HepG2 (cell line): ENCODE measurements at regions not wholly inside any gene's neighbourhood (a gene's known extent, or its start where the extent isn't known, plus 50 kb on each side); places are given as distances from the start of the nearest gene placed in this dataset.
A peak's percentile ranks its signal among the peaks of the same experiment; 100 is the strongest.

Experiments
- ATF7-NPFF ChIP-seq: sonication (generic); formaldehyde crosslinking; IDR thresholded peaks from 2 replicates; pipeline ENCODE4 v1.8.1; 2023; ENCODE audit warnings: mild to moderate bottlenecking, low read depth, missing genetic modification reagents, moderate library complexity
- CCAR2 ChIP-seq: fragments of 200-400 bp; formaldehyde crosslinking; optimal IDR thresholded peaks from 2 replicates; pipeline ENCODE3; 2018; ENCODE audit warnings: low read depth, mild to moderate bottlenecking, low read length, moderate library complexity
- CHD2 ChIP-seq: IDR thresholded peaks from 2 replicates; pipeline ENCODE4 v1.6.1; 2011; ENCODE audit warnings: low read depth, low read length, improper control_type of control experiment
- HMGA1 ChIP-seq: sonication (generic); formaldehyde crosslinking; conservative IDR thresholded peaks from 2 replicates; pipeline ENCODE4 v1.4.0; 2020; ENCODE audit warnings: missing genetic modification reagents
- HNF4G ChIP-seq, 2 experiments: sonication (generic) in 1 of 2; formaldehyde crosslinking in 1 of 2; IDR thresholded peaks; 2 replicates each; pipeline versions ENCODE4 v1.4.0 to v1.6.1; 2011 to 2020; ENCODE audit warnings: borderline replicate concordance in 2 of 2, low read depth in 2 of 2, mild to moderate bottlenecking in 2 of 2, low read length in 1 of 2, missing genetic modification reagents in 1 of 2, moderate library complexity in 1 of 2
- MEF2D ChIP-seq: sonication (generic); formaldehyde crosslinking; IDR thresholded peaks from 2 replicates; pipeline ENCODE4 v1.5.1; 2020; ENCODE audit warnings: mild to moderate bottlenecking, missing genetic modification reagents
- NFE2L2 ChIP-seq: fragments of 150-350 bp; IDR thresholded peaks from 2 replicates; pipeline ENCODE4 v1.6.1; 2014; ENCODE audit warnings: low read length
- NFYB ChIP-seq: sonication (generic); formaldehyde crosslinking; IDR thresholded peaks from 2 replicates; pipeline ENCODE4 v1.4.0; 2020; ENCODE audit warnings: missing genetic modification reagents
- NR2F1 ChIP-seq, 2 experiments: fragments of 450-650 bp in 1 of 2; formaldehyde crosslinking in 1 of 2; IDR thresholded peaks; 2 replicates each; pipeline versions ENCODE4 v1.5.0 to v1.6.1; 2016 to 2020; ENCODE audit warnings: mild to moderate bottlenecking in 1 of 2, missing compliant biosample characterization in 1 of 2, missing genetic modification reagents in 1 of 2, moderate library complexity in 1 of 2
- NR2F6 ChIP-seq, 2 experiments: IDR thresholded peaks; 2 replicates each; pipeline ENCODE4 v1.6.1; 2016; ENCODE audit warnings: antibody characterized with exemption in 1 of 2, mild to moderate bottlenecking in 1 of 2
- POLR2AphosphoS5 ChIP-seq: IDR thresholded peaks from 2 replicates; pipeline ENCODE4 v1.6.1; 2012; ENCODE audit warnings: low read depth, low read length
- TOE1 ChIP-seq: sonication (generic); formaldehyde crosslinking; IDR thresholded peaks from 2 replicates; pipeline ENCODE4 v1.4.0; 2020; ENCODE audit warnings: mild to moderate bottlenecking, missing genetic modification reagents
- ZNF331 ChIP-seq: sonication (generic); formaldehyde crosslinking; IDR thresholded peaks from 2 replicates; pipeline ENCODE4 v1.4.0; 2020; ENCODE audit warnings: missing genetic modification reagents
- ZNF350 ChIP-seq: sonication (generic); formaldehyde crosslinking; IDR thresholded peaks from 2 replicates; pipeline ENCODE4 v1.4.0; 2020; ENCODE audit warnings: mild to moderate bottlenecking, low read depth, missing genetic modification reagents, borderline replicate concordance
- ZNF556 ChIP-seq: sonication (generic); formaldehyde crosslinking; IDR thresholded peaks from 2 replicates; pipeline ENCODE4 v1.4.0; 2020; ENCODE audit warnings: mild to moderate bottlenecking, missing genetic modification reagents, borderline replicate concordance
- ZNF709 ChIP-seq: sonication (generic); formaldehyde crosslinking; IDR thresholded peaks from 2 replicates; pipeline ENCODE4 v1.5.0; 2020; ENCODE audit warnings: mild to moderate bottlenecking, missing genetic modification reagents
- ZNF737 ChIP-seq: sonication (generic); formaldehyde crosslinking; IDR thresholded peaks from 2 replicates; pipeline ENCODE4 v1.5.0; 2020; ENCODE audit warnings: missing genetic modification reagents, mild to moderate bottlenecking, borderline replicate concordance
- TF ChIP-seq, protein P1 (sequence below): IDR thresholded peaks from 2 replicates; pipeline ENCODE4 v1.6.1; 2016; ENCODE audit warnings: missing biosample characterization, missing genetic modification reagents, low read depth
- TF ChIP-seq, protein P2 (sequence below): sonication (generic); formaldehyde crosslinking; IDR thresholded peaks from 2 replicates; pipeline ENCODE4 v1.8.0; 2022; ENCODE audit warnings: mild to moderate bottlenecking, missing genetic modification reagents, moderate library complexity
- TF ChIP-seq, protein P3 (sequence below): sonication (generic); formaldehyde crosslinking; conservative IDR thresholded peaks from 2 replicates; pipeline ENCODE4 v1.4.0; 2020; ENCODE audit warnings: missing genetic modification reagents
- TF ChIP-seq, protein P4 (sequence below): sonication (generic); formaldehyde crosslinking; conservative IDR thresholded peaks from 2 replicates; pipeline ENCODE4 v1.8.1; 2023; ENCODE audit warnings: missing genetic modification reagents
- TF ChIP-seq, protein P5 (sequence below): sonication (generic); formaldehyde crosslinking; IDR thresholded peaks from 2 replicates; pipeline ENCODE4 v1.4.0; 2020; ENCODE audit warnings: mild to moderate bottlenecking, low read depth, missing genetic modification reagents
- TF ChIP-seq, protein P6 (sequence below): sonication (generic); formaldehyde crosslinking; IDR thresholded peaks from 2 replicates; pipeline ENCODE4 v1.5.0; 2020; ENCODE audit warnings: missing genetic modification reagents, mild to moderate bottlenecking, borderline replicate concordance

DNA sequence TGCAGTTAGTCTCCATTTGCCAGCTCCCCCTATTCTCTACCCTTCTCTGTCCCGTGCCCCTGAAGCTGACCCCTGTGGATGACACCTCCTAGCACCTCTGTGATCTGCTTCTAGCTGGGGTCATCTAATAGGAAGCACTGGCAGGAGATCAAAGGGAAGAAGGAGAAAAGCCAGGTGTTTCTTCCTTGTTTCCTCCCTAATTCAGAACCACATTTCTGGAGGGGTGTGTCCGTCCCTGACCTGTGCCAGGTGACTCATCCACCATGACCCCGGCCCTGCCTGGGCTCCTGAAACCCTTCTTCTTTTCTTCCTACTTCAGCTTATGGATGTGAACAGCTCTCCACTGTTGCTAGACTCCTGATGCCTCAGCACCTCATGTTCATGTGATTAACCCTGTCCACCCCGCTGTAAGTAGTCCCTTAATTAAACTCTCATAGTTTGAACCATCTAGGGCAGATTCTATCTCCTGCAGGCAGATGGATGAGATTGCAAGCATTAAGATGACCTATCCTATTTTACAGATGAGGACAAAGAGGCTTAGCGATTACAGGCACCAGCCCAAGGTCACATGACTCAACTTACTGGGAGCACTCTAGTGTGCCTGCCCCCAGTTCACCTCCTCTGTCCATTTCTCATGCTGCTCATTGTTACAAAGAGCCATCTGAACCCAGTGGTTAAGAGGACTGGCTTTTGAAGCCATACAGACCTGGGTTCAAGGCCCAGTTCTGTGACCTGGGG is 770.5 kb downstream of the MED13L start (continued):
- TF ChIP-seq ZNF331 (CRISPR knock-in tag): no peak
- TF ChIP-seq NFE2L2: no peak
- TF ChIP-seq CHD2: no peak
- peak; percentile 33 to 70; a peak in 2 of 4 replicates for TF ChIP-seq NR2F1 (CRISPR knock-in tag; IDR thresholded peaks at IDR 0.05)
- TF ChIP-seq, protein P1, sequence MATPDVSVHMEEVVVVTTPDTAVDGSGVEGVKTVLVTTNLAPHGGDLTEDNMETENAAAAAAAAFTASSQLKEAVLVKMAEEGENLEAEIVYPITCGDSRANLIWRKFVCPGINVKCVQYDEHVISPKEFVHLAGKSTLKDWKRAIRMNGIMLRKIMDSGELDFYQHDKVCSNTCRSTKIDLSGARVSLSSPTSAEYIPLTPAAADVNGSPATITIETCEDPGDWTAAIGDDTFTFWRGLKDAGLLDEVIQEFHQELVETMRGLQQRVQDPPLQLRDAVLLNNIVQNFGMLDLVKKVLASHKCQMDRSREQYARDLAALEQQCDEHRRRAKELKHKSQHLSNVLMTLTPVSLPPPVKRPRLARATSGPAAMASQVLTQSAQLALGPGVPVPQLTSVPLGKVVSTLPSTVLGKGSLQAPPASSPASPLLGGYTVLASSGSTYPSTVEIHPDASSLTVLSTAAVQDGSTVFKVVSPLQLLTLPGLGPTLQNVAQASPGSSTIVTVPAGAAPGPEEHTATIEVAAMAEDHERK (CRISPR knock-in tag): no peak
- TF ChIP-seq HMGA1 (CRISPR knock-in tag): no peak
- no peak for TF ChIP-seq HNF4G (IDR thresholded peaks at IDR 0.05; ENCODE audit: borderline replicate concordance, low read depth, low read length)
- TF ChIP-seq HNF4G (CRISPR knock-in tag; IDR thresholded peaks at IDR 0.05; ENCODE audit: borderline replicate concordance, low read depth): no peak
- TF ChIP-seq NR2F6 (IDR thresholded peaks at IDR 0.05): peak; percentile 93
- TF ChIP-seq NR2F6 (CRISPR knock-in tag; IDR thresholded peaks at IDR 0.05): peak; percentile 88
- TF ChIP-seq MEF2D (CRISPR knock-in tag): no peak
- TF ChIP-seq, protein P2, sequence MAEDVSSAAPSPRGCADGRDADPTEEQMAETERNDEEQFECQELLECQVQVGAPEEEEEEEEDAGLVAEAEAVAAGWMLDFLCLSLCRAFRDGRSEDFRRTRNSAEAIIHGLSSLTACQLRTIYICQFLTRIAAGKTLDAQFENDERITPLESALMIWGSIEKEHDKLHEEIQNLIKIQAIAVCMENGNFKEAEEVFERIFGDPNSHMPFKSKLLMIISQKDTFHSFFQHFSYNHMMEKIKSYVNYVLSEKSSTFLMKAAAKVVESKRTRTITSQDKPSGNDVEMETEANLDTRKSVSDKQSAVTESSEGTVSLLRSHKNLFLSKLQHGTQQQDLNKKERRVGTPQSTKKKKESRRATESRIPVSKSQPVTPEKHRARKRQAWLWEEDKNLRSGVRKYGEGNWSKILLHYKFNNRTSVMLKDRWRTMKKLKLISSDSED: no peak
- TF ChIP-seq CCAR2: no peak
- no peak for TF ChIP-seq TOE1 (CRISPR knock-in tag)
- TF ChIP-seq, protein P3, sequence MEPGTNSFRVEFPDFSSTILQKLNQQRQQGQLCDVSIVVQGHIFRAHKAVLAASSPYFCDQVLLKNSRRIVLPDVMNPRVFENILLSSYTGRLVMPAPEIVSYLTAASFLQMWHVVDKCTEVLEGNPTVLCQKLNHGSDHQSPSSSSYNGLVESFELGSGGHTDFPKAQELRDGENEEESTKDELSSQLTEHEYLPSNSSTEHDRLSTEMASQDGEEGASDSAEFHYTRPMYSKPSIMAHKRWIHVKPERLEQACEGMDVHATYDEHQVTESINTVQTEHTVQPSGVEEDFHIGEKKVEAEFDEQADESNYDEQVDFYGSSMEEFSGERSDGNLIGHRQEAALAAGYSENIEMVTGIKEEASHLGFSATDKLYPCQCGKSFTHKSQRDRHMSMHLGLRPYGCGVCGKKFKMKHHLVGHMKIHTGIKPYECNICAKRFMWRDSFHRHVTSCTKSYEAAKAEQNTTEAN (CRISPR knock-in tag): no peak
- no peak for TF ChIP-seq ZNF709 (CRISPR knock-in tag)
- no peak for TF ChIP-seq ZNF350 (CRISPR knock-in tag)
- TF ChIP-seq, protein P4, sequence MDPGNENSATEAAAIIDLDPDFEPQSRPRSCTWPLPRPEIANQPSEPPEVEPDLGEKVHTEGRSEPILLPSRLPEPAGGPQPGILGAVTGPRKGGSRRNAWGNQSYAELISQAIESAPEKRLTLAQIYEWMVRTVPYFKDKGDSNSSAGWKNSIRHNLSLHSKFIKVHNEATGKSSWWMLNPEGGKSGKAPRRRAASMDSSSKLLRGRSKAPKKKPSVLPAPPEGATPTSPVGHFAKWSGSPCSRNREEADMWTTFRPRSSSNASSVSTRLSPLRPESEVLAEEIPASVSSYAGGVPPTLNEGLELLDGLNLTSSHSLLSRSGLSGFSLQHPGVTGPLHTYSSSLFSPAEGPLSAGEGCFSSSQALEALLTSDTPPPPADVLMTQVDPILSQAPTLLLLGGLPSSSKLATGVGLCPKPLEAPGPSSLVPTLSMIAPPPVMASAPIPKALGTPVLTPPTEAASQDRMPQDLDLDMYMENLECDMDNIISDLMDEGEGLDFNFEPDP (CRISPR knock-in tag): no peak
- no peak for TF ChIP-seq NFYB (CRISPR knock-in tag)
- TF ChIP-seq POLR2AphosphoS5: no peak
- TF ChIP-seq, protein P5, sequence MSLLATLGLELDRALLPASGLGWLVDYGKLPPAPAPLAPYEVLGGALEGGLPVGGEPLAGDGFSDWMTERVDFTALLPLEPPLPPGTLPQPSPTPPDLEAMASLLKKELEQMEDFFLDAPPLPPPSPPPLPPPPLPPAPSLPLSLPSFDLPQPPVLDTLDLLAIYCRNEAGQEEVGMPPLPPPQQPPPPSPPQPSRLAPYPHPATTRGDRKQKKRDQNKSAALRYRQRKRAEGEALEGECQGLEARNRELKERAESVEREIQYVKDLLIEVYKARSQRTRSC (CRISPR knock-in tag): no peak
- no peak for TF ChIP-seq ATF7-NPFF (CRISPR knock-in tag)
- TF ChIP-seq ZNF737 (CRISPR knock-in tag): no peak
- no peak for TF ChIP-seq ZNF556 (CRISPR knock-in tag)
- TF ChIP-seq, protein P6, sequence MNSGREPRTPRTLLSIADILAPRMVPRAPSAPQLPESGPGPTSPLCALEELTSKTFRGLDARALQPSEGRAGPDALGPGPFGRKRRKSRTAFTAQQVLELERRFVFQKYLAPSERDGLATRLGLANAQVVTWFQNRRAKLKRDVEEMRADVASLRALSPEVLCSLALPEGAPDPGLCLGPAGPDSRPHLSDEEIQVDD (CRISPR knock-in tag): no peak
